ENCODE measurements at regions not wholly inside any gene's neighbourhood (a gene's known extent, or its start where the extent isn't known, plus 50 kb on each side); places are given as distances from the start of the nearest gene placed in this dataset.

DNA sequence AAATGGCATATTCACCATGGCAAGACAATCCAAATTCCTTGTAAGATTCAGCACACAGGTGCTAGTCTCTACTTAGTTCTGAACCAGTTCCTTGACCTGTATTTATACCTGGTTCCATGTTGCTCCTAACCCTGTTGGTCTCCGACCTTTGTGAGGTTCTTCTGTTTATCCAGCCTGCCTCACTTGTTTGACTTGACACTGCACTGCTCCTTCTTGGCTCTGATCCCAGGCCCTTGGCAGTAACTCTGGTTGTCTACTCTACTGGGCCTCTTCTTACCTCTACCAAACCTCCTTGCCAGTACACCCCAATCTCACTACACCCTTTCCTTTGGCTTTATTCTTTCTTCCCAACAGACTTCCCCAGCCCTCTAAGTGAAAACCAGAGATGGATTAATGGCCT is 419.4 kb upstream of the USP24 start:
- DNase-seq: no peak
- no peaks in the 10 kb centered on the region for H3K9me3 ChIP-seq (replicated peaks in 1 of 2; ENCODE audit: control insufficient read depth in 1 of 2, insufficient read depth in 1 of 2, low read length in 2 of 2)
- peaks cover 8% of the 10 kb centered on the region for H3K4me1 Mint-ChIP-seq
- no peak overlapping the region for H3K4me3 ChIP-seq (replicated peaks in 1 of 3; ENCODE audit: low read depth in 2 of 3, low read length in 3 of 3)
- peaks cover 0 to 6% (median 2%) of the 10 kb centered on the region in 7 donors for H3K9me3 Mint-ChIP-seq
- H3K79me2 ChIP-seq (ENCODE audit: insufficient read depth, low read length): no peaks in the 10 kb centered on the region
- H3K36me3 Mint-ChIP-seq: no peaks in the 10 kb centered on the region
- H3K4me2 ChIP-seq (replicated peaks; ENCODE audit: extremely low read depth, low read length, poor library complexity, severe bottlenecking): no peak overlapping the region
- no peak overlapping the region for H3K9ac ChIP-seq (ENCODE audit: insufficient read depth, low read length, poor library complexity, severe bottlenecking)
- no peaks in the 10 kb centered on the region for H3K4me1 ChIP-seq (ENCODE audit: control insufficient read depth in 1 of 2, insufficient read depth in 2 of 2, low read length in 2 of 2)
- no peaks in the 10 kb centered on the region for H3K27me3 Mint-ChIP-seq (ENCODE audit: low read depth in 3 of 3)
- WGBS (ENCODE audit: insufficient coverage): 100% methylated on average over 1 of the region's 1 CpG
- H3K36me3 ChIP-seq (replicated peaks in 1 of 2; ENCODE audit: control insufficient read depth in 1 of 2, insufficient read depth in 2 of 2, low read length in 2 of 2): no peaks in the 10 kb centered on the region
- H4K20me1 ChIP-seq (ENCODE audit: insufficient read depth, low read length): no peaks in the 10 kb centered on the region
- TF ChIP-seq, protein P1, sequence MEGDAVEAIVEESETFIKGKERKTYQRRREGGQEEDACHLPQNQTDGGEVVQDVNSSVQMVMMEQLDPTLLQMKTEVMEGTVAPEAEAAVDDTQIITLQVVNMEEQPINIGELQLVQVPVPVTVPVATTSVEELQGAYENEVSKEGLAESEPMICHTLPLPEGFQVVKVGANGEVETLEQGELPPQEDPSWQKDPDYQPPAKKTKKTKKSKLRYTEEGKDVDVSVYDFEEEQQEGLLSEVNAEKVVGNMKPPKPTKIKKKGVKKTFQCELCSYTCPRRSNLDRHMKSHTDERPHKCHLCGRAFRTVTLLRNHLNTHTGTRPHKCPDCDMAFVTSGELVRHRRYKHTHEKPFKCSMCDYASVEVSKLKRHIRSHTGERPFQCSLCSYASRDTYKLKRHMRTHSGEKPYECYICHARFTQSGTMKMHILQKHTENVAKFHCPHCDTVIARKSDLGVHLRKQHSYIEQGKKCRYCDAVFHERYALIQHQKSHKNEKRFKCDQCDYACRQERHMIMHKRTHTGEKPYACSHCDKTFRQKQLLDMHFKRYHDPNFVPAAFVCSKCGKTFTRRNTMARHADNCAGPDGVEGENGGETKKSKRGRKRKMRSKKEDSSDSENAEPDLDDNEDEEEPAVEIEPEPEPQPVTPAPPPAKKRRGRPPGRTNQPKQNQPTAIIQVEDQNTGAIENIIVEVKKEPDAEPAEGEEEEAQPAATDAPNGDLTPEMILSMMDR (IDR thresholded peaks at IDR 0.05): no peak
- H3K27ac ChIP-seq (ENCODE audit: low read depth in 1 of 2, low read length in 2 of 2): no peak overlapping the region
- no peaks in the 10 kb centered on the region for H3K27me3 ChIP-seq (ENCODE audit: control insufficient read depth in 2 of 2, insufficient read depth in 2 of 2, low read length in 2 of 2)
- intact Hi-C loops (cut with micrococcal nuclease): no loop called here
- no peak overlapping the region for H3K27ac Mint-ChIP-seq
- H3K4me3 Mint-ChIP-seq: no peak overlapping the region
- H2AFZ ChIP-seq (ENCODE audit: insufficient read depth, low read depth, low read length, poor library complexity, severe bottlenecking): no peak overlapping the region

DNA sequence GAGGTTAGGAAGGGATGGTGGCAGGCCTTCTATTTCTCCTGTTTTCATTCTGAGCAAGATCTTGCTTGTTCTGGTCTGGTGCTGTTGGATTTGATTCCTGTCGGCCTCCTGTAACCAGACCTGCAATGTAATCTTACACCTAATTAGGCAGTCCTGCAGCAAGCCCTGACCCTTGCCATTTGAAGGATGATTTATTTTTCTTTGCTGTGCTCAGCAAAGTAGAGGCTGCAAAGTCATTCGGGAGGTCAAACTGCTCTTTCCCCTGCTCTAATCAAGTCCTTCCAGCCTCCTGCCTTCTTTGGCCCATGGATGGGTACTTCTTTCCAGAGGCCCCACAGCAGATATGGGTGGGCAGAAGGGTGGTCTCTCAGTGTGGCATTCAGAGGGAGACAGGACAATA is 417.7 kb upstream of the USP24 start:
- no peaks in the 10 kb centered on the region for H3K27me3 ChIP-seq (ENCODE audit: control insufficient read depth in 2 of 2, insufficient read depth in 2 of 2, low read length in 2 of 2)
- H3K9ac ChIP-seq (ENCODE audit: insufficient read depth, low read length, poor library complexity, severe bottlenecking): no peak overlapping the region
- H3K4me3 Mint-ChIP-seq: no peak overlapping the region
- H4K20me1 ChIP-seq (ENCODE audit: insufficient read depth, low read length): no peaks in the 10 kb centered on the region
- no peaks in the 10 kb centered on the region for H3K27me3 Mint-ChIP-seq (ENCODE audit: low read depth in 3 of 3)
- H3K36me3 ChIP-seq (replicated peaks in 1 of 2; ENCODE audit: control insufficient read depth in 1 of 2, insufficient read depth in 2 of 2, low read length in 2 of 2): no peaks in the 10 kb centered on the region
- intact Hi-C loops (cut with micrococcal nuclease): no loop called here
- no peak for DNase-seq
- H3K9me3 ChIP-seq (replicated peaks in 1 of 2; ENCODE audit: control insufficient read depth in 1 of 2, insufficient read depth in 1 of 2, low read length in 2 of 2): no peaks in the 10 kb centered on the region
- no peak overlapping the region for H3K4me3 ChIP-seq (replicated peaks in 1 of 3; ENCODE audit: low read depth in 2 of 3, low read length in 3 of 3)
- H3K27ac Mint-ChIP-seq: no peak overlapping the region
- H3K79me2 ChIP-seq (ENCODE audit: insufficient read depth, low read length): no peaks in the 10 kb centered on the region
- peaks cover 0 to 6% (median 2%) of the 10 kb centered on the region in 7 donors for H3K9me3 Mint-ChIP-seq
- no CpG with 5 or more reads among the region's 2 CpGs for WGBS (ENCODE audit: insufficient coverage)
- no peaks in the 10 kb centered on the region for H3K36me3 Mint-ChIP-seq
- TF ChIP-seq, protein P1 (IDR thresholded peaks at IDR 0.05): no peak
- peaks cover 8% of the 10 kb centered on the region for H3K4me1 Mint-ChIP-seq
- H3K27ac ChIP-seq (ENCODE audit: low read depth in 1 of 2, low read length in 2 of 2): no peak overlapping the region
- no peak overlapping the region for H3K4me2 ChIP-seq (replicated peaks; ENCODE audit: extremely low read depth, low read length, poor library complexity, severe bottlenecking)
- no peak overlapping the region for H2AFZ ChIP-seq (ENCODE audit: insufficient read depth, low read depth, low read length, poor library complexity, severe bottlenecking)
- no peaks in the 10 kb centered on the region for H3K4me1 ChIP-seq (ENCODE audit: control insufficient read depth in 1 of 2, insufficient read depth in 2 of 2, low read length in 2 of 2)

Data from CD14-positive monocyte (primary cell).